Keratinocyte (primary cell): ENCODE measurements at regions not wholly inside any gene's neighbourhood (a gene's known extent, or its start where the extent isn't known, plus 50 kb on each side); places are given as distances from the start of the nearest gene placed in this dataset.

ENCODE experiments used
- DNase-seq: peaks from one replicate; pipeline ENCODE4 v3.0.0-alpha.2; 2011; ENCODE audit warnings: low read depth, missing footprints, low spot score
- FAIRE-seq: peaks from 2 replicates; lab custom pipeline; 2011; peaks lifted over from hg19 to GRCh38; lab: Jason Lieb, UNC
- H2AFZ ChIP-seq: 2 replicates; pipeline ENCODE4 v1.6.0; 2012; ENCODE audit warnings: low read length, control low read depth, inconsistent platforms; ENCODE audit not compliant: control insufficient read depth
- H3K27ac ChIP-seq: 2 replicates; pipeline ENCODE4 v1.5.1; 2011; ENCODE audit warnings: low read length; ENCODE audit not compliant: control insufficient read depth, insufficient read depth
- H3K27me3 ChIP-seq: 3 replicates; pipeline ENCODE4 v1.6.0; 2011; ENCODE audit warnings: low read length; ENCODE audit not compliant: control insufficient read depth, insufficient read depth; ENCODE audit errors: extremely low read depth
- H3K36me3 ChIP-seq, 2 experiments: 2 replicates in 1 of 2; 3 replicates in 1 of 2; pipeline ENCODE4 v1.5.1; 2011; ENCODE audit warnings: low read length in 2 of 2, mild to moderate bottlenecking in 1 of 2; ENCODE audit not compliant: control insufficient read depth in 2 of 2, insufficient read depth in 2 of 2; ENCODE audit errors: extremely low read depth in 1 of 2
- H3K4me1 ChIP-seq: 3 replicates; pipeline ENCODE4 v1.5.1; 2011; ENCODE audit warnings: low read length; ENCODE audit not compliant: control insufficient read depth, insufficient read depth; ENCODE audit errors: extremely low read depth
- H3K4me2 ChIP-seq: 3 replicates; pipeline ENCODE4 v1.6.0; 2011; ENCODE audit warnings: low read depth, low read length; ENCODE audit not compliant: control insufficient read depth, insufficient read depth; ENCODE audit errors: extremely low read depth
- H3K4me3 ChIP-seq, 3 experiments: fragments of 200-600 bp in 1 of 3; sonication (generic) in 1 of 3; 2 replicates in 2 of 3; 3 replicates in 1 of 3; pipeline ENCODE4 v1.5.1; 2011 to 2016; ENCODE audit warnings: low read length in 3 of 3, mild to moderate bottlenecking in 3 of 3, control low read depth in 2 of 3, inconsistent platforms in 1 of 3, low read depth in 1 of 3, mixed read lengths in 1 of 3, mixed run types in 1 of 3, moderate library complexity in 1 of 3; ENCODE audit not compliant: control insufficient read depth in 2 of 3, insufficient read depth in 2 of 3; ENCODE audit errors: extremely low read depth in 1 of 3
- H3K79me2 ChIP-seq: 2 replicates; pipeline ENCODE4 v1.6.0; 2012; ENCODE audit warnings: low read length; ENCODE audit not compliant: control insufficient read depth, insufficient read depth
- H3K9ac ChIP-seq: 3 replicates; pipeline ENCODE4 v1.6.0; 2011; ENCODE audit warnings: low read length; ENCODE audit not compliant: control insufficient read depth, insufficient read depth; ENCODE audit errors: extremely low read depth
- H3K9me1 ChIP-seq: 3 replicates; pipeline ENCODE4 v1.6.0; 2011; ENCODE audit warnings: low read length; ENCODE audit not compliant: control insufficient read depth, insufficient read depth; ENCODE audit errors: extremely low read depth
- H3K9me3 ChIP-seq: 2 replicates; pipeline ENCODE4 v1.5.1; 2012; ENCODE audit warnings: low read depth, low read length; ENCODE audit not compliant: control insufficient read depth
- H4K20me1 ChIP-seq: 3 replicates; pipeline ENCODE4 v1.6.0; 2011; ENCODE audit warnings: low read length; ENCODE audit not compliant: control insufficient read depth, insufficient read depth; ENCODE audit errors: extremely low read depth
- CTCF ChIP-seq, 3 experiments: IDR thresholded peaks in 1 of 3; conservative IDR thresholded peaks in 1 of 3; optimal IDR thresholded peaks in 1 of 3; 2 replicates in 2 of 3; 3 replicates in 1 of 3; pipeline versions ENCODE3 to v1.5.1; 2011; ENCODE audit warnings: low read length in 3 of 3, mild to moderate bottlenecking in 3 of 3, moderate library complexity in 2 of 3, control low read depth in 1 of 3, inconsistent platforms in 1 of 3; ENCODE audit not compliant: insufficient read depth in 2 of 3; ENCODE audit errors: extremely low read depth in 1 of 3
- EZH2 ChIP-seq: IDR thresholded peaks from one replicate; pipeline ENCODE4 v1.6.1; 2012; ENCODE audit warnings: inconsistent platforms, mild to moderate bottlenecking, low read length, moderate library complexity
- dilution Hi-C: fragments of 300-500 bp; cut with MboI; formaldehyde crosslinking; loops from one replicate; pipeline ENCODE4 v1.7.0; 2020; ENCODE audit warnings: low sequenced_read_pairs; ENCODE audit not compliant: extremely low pct_ligation_motif_present

GRCh38 chr7:41501466-41501865 is 201.4 kb downstream of the INHBA start:
- dilution Hi-C loops = no loop called here

GRCh38 chr7:41501006-41501405 is 201.9 kb downstream of the INHBA start:
- dilution Hi-C loops = no loop called here
- TF ChIP-seq EZH2 = no peak
- TF ChIP-seq CTCF (optimal IDR thresholded peaks at IDR 0.05 in 1 of 3, IDR thresholded peaks at IDR 0.05 in 1 of 3, conservative IDR thresholded peaks at IDR 0.05 in 1 of 3; ENCODE audit: extremely low read depth in 1 of 3, insufficient read depth in 2 of 3, low read length in 3 of 3) = no peak
- H3K9me3 ChIP-seq = no peaks in the 10 kb centered on the region
- no peak overlapping the region for H3K4me3 ChIP-seq
- no peak overlapping the region for H3K27ac ChIP-seq
- H3K4me2 ChIP-seq = no peak overlapping the region
- no peaks in the 10 kb centered on the region for H4K20me1 ChIP-seq
- no peaks in the 10 kb centered on the region for H3K36me3 ChIP-seq
- FAIRE-seq (no peak), DNase-seq (no peak)
- H3K79me2 ChIP-seq = no peaks in the 10 kb centered on the region
- no peaks in the 10 kb centered on the region for H3K27me3 ChIP-seq
- H3K9ac ChIP-seq = no peak overlapping the region
- H3K4me1 ChIP-seq = no peaks in the 10 kb centered on the region
- no peaks in the 10 kb centered on the region for H3K9me1 ChIP-seq
- no peak overlapping the region for H2AFZ ChIP-seq

More at GRCh38 chr7:41501466-41501865, 201.4 kb downstream of the INHBA start:
- no peak overlapping the region for H3K9ac ChIP-seq
- no peaks in the 10 kb centered on the region for H3K79me2 ChIP-seq
- TF ChIP-seq CTCF (optimal IDR thresholded peaks at IDR 0.05 in 1 of 3, IDR thresholded peaks at IDR 0.05 in 1 of 3, conservative IDR thresholded peaks at IDR 0.05 in 1 of 3; ENCODE audit: extremely low read depth in 1 of 3, insufficient read depth in 2 of 3, low read length in 3 of 3) (no peak), EZH2 (no peak)
- no peaks in the 10 kb centered on the region for H3K27me3 ChIP-seq
- no peak overlapping the region for H3K27ac ChIP-seq
- no peaks in the 10 kb centered on the region for H3K9me1 ChIP-seq
- H2AFZ ChIP-seq = no peak overlapping the region
- DNase-seq (no peak), FAIRE-seq (no peak)
- no peaks in the 10 kb centered on the region for H3K36me3 ChIP-seq
- H3K4me2 ChIP-seq = no peak overlapping the region
- H4K20me1 ChIP-seq = no peaks in the 10 kb centered on the region
- no peaks in the 10 kb centered on the region for H3K4me1 ChIP-seq
- H3K9me3 ChIP-seq = no peaks in the 10 kb centered on the region
- H3K4me3 ChIP-seq = no peak overlapping the region
